ENCODE measurements at regions not wholly inside any gene's neighbourhood (a gene's known extent, or its start where the extent isn't known, plus 50 kb on each side); places are given as distances from the start of the nearest gene placed in this dataset.

DNA sequence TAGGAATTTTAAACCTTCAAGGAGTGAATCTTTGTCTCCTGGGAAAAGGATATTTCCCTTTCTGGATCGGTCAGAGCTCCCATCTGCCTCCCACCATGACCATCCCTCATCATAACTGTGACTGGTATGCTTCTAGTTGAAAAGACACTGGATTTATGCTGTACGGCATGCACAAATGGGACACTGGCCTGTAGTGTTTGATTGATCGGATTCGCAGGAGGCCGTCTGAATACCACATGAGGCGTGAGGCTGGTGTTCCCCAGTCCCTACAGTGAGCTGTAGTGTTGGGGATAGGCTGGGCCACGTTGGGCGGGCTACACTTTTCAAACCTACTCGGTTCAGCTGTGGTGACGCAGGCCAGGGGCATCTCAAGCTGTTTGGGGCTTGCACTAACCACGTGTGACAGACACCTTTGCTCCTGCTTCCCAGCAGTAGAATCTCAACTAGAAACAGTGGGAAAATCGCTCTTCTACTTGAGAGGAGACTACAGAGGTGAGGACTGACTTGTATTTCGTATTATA lies 101.8 kb downstream of the MID1IP1 start:
- DNase-seq = no peak
- no peak overlapping the region for H3K4me3 ChIP-seq
- H3K9me3 ChIP-seq = no peaks in the 10 kb centered on the region
- 73 to 100% methylated on average over 2 to 13 of the region's 13 CpGs for WGBS, 2 donors (ENCODE audit: low coverage in 1 of 2)
- no peak overlapping the region for H3K27ac ChIP-seq
- in situ Hi-C loops (cut with MboI; ENCODE audit: low pct_ligation_motif_present in 1 of 4, low pct_unique_long_range_greater_than_20kb in 1 of 4, low sequenced_read_pairs in 3 of 4) = no loop called here
- no peaks in the 10 kb centered on the region for H3K27me3 ChIP-seq
- H3K36me3 ChIP-seq = no peaks in the 10 kb centered on the region
- no peak for TF ChIP-seq EP300 (IDR thresholded peaks at IDR 0.05; ENCODE audit: low read depth)
- no peak for TF ChIP-seq POLR2AphosphoS5 (IDR thresholded peaks at IDR 0.05)
- no peak for TF ChIP-seq CTCF (IDR thresholded peaks at IDR 0.05)
- no peak for TF ChIP-seq POLR2A (IDR thresholded peaks at IDR 0.05)
- H3K4me1 ChIP-seq = no peaks in the 10 kb centered on the region
- intact Hi-C loops (cut with DNase I; ENCODE audit: low total_unique reads) = no loop called here

GRCh38 chrX:38916801-38917200 lies 115.5 kb downstream of the MID1IP1 start:
- in situ Hi-C loops (cut with MboI; ENCODE audit: low pct_ligation_motif_present in 1 of 4, low pct_unique_long_range_greater_than_20kb in 1 of 4, low sequenced_read_pairs in 3 of 4) (no loop called here), intact Hi-C loops (cut with DNase I; ENCODE audit: low total_unique reads) (no loop called here)
- no peak overlapping the region for H3K4me3 ChIP-seq
- H3K27me3 ChIP-seq = no peaks in the 10 kb centered on the region
- no peak for DNase-seq
- WGBS, 2 donors (ENCODE audit: low coverage in 1 of 2) = 73 to 82% methylated on average over 3 to 6 of the region's 6 CpGs
- no peak overlapping the region for H3K27ac ChIP-seq
- no peak for TF ChIP-seq CTCF (IDR thresholded peaks at IDR 0.05)
- no peak for TF ChIP-seq POLR2A (IDR thresholded peaks at IDR 0.05)
- no peak for TF ChIP-seq EP300 (IDR thresholded peaks at IDR 0.05; ENCODE audit: low read depth)
- no peak for TF ChIP-seq POLR2AphosphoS5 (IDR thresholded peaks at IDR 0.05)
- H3K9me3 ChIP-seq = no peaks in the 10 kb centered on the region
- H3K36me3 ChIP-seq = no peaks in the 10 kb centered on the region
- no peaks in the 10 kb centered on the region for H3K4me1 ChIP-seq

DNA sequence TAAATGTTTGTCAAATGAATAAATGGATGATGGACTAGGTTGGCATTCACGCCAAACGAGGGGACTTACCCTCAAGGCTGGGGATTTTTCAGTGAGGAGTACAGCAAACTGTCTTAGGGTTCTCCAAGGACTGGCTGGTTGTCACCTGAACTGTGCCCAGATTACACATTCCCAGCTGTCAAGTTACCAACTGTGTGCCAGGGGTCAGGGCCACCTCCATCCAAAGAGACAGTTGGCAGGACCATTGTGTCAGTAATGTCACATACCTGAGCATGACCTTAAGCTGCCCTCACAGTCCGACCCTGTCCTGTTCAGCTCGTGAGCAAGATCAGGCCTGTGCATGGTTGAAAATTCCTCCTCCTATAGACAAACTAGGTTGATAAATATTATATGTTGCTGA lies 116.7 kb downstream of the MID1IP1 start:
- no peak overlapping the region for H3K4me3 ChIP-seq
- WGBS, 2 donors (ENCODE audit: low coverage in 1 of 2) = 83% methylated on average over 4 of the region's 4 CpGs; no CpG with 5 or more reads in 1 of the 2 donors
- no peak for TF ChIP-seq POLR2A (IDR thresholded peaks at IDR 0.05)
- no peak for TF ChIP-seq POLR2AphosphoS5 (IDR thresholded peaks at IDR 0.05)
- TF ChIP-seq EP300 (IDR thresholded peaks at IDR 0.05; ENCODE audit: low read depth) = no peak
- H3K9me3 ChIP-seq = no peaks in the 10 kb centered on the region
- no peak for DNase-seq
- H3K27ac ChIP-seq = no peak overlapping the region
- no peaks in the 10 kb centered on the region for H3K4me1 ChIP-seq
- H3K27me3 ChIP-seq = no peaks in the 10 kb centered on the region
- H3K36me3 ChIP-seq = no peaks in the 10 kb centered on the region
- in situ Hi-C loops (cut with MboI; ENCODE audit: low pct_ligation_motif_present in 1 of 4, low pct_unique_long_range_greater_than_20kb in 1 of 4, low sequenced_read_pairs in 3 of 4) (no loop called here), intact Hi-C loops (cut with DNase I; ENCODE audit: low total_unique reads) (no loop called here)

GRCh38 chrX:38919202-38919601 lies 117.9 kb downstream of the MID1IP1 start:
- Histone ChIP-seq H3K9me3 (no peaks in the 10 kb centered on the region), H3K4me3 (no peak overlapping the region), H3K27me3 (no peaks in the 10 kb centered on the region), H3K27ac (no peak overlapping the region), H3K36me3 (no peaks in the 10 kb centered on the region), H3K4me1 (no peaks in the 10 kb centered on the region)
- in situ Hi-C loops (cut with MboI; ENCODE audit: low pct_ligation_motif_present in 1 of 4, low pct_unique_long_range_greater_than_20kb in 1 of 4, low sequenced_read_pairs in 3 of 4) (no loop called here), intact Hi-C loops (cut with DNase I; ENCODE audit: low total_unique reads) (no loop called here)
- no peak for TF ChIP-seq POLR2AphosphoS5 (IDR thresholded peaks at IDR 0.05)
- no peak for TF ChIP-seq EP300 (IDR thresholded peaks at IDR 0.05; ENCODE audit: low read depth)
- no peak for TF ChIP-seq CTCF (IDR thresholded peaks at IDR 0.05)
- TF ChIP-seq POLR2A (IDR thresholded peaks at IDR 0.05) = no peak
- no peak for DNase-seq
- 71% methylated on average over 2 of the region's 2 CpGs; no CpG with 5 or more reads in 1 of the 2 donors for WGBS, 2 donors (ENCODE audit: low coverage in 1 of 2)

Measured in transverse colon (tissue), 4 donors.